ENCODE measurements at regions not wholly inside any gene's neighbourhood (a gene's known extent, or its start where the extent isn't known, plus 50 kb on each side); places are given as distances from the start of the nearest gene placed in this dataset.

GRCh38 chr1:79104617-79105016 lies 98.1 kb upstream of the ADGRL4 start:
- no peak overlapping the region for H3K27ac ChIP-seq (ENCODE audit: low read length)
- H3K36me3 ChIP-seq (replicated peaks; ENCODE audit: insufficient read depth, low read length) = no peaks in the 10 kb centered on the region
- H3K4me1 ChIP-seq (ENCODE audit: low read length) = no peaks in the 10 kb centered on the region
- H3K4me3 ChIP-seq (ENCODE audit: low read length) = no peak overlapping the region
- no peaks in the 10 kb centered on the region for H3K79me2 ChIP-seq (ENCODE audit: low read length)
- H3F3A ChIP-seq (ENCODE audit: insufficient read depth, low read length) = no peaks in the 10 kb centered on the region
- no peak overlapping the region for H2AFZ ChIP-seq (ENCODE audit: low read length)
- H3K9ac ChIP-seq (ENCODE audit: low read length) = no peak overlapping the region
- H3K4me2 ChIP-seq (ENCODE audit: low read depth, low read length) = no peak overlapping the region
- H3K9me2 ChIP-seq (replicated peaks; ENCODE audit: insufficient read depth, low read length) = no peaks in the 10 kb centered on the region
- H3K9me3 ChIP-seq (replicated peaks; ENCODE audit: insufficient read depth, low read length) = no peaks in the 10 kb centered on the region
- no peak for DNase-seq
- no peaks in the 10 kb centered on the region for H3K27me3 ChIP-seq (replicated peaks; ENCODE audit: insufficient read depth, low read length)
- H4K20me1 ChIP-seq (ENCODE audit: insufficient read depth, low read length) = no peaks in the 10 kb centered on the region
- TF ChIP-seq CTCF (IDR thresholded peaks at IDR 0.05; ENCODE audit: low read length) (no peak), EZH2 (optimal IDR thresholded peaks at IDR 0.05; ENCODE audit: low read depth, low read length) (no peak), EZH2phosphoT487 (IDR thresholded peaks at IDR 0.05; ENCODE audit: low read length) (no peak)

- H3K4me1 ChIP-seq (ENCODE audit: low read length) = no peaks in the 10 kb centered on the region
- H2AFZ ChIP-seq (ENCODE audit: low read length) = no peak overlapping the region
- no peak overlapping the region for H3K4me2 ChIP-seq (ENCODE audit: low read depth, low read length)
- no peak overlapping the region for H3K4me3 ChIP-seq (ENCODE audit: low read length)
- H3K27me3 ChIP-seq (replicated peaks; ENCODE audit: insufficient read depth, low read length) = no peaks in the 10 kb centered on the region
- no peaks in the 10 kb centered on the region for H3K79me2 ChIP-seq (ENCODE audit: low read length)
- TF ChIP-seq EZH2 (optimal IDR thresholded peaks at IDR 0.05; ENCODE audit: low read depth, low read length) = no peak
- TF ChIP-seq CTCF (IDR thresholded peaks at IDR 0.05; ENCODE audit: low read length) = no peak
- TF ChIP-seq EZH2phosphoT487 (IDR thresholded peaks at IDR 0.05; ENCODE audit: low read length) = no peak
- no peak for DNase-seq
- H3F3A ChIP-seq (ENCODE audit: insufficient read depth, low read length) = no peaks in the 10 kb centered on the region
- H3K9ac ChIP-seq (ENCODE audit: low read length) = no peak overlapping the region
- no peak overlapping the region for H3K27ac ChIP-seq (ENCODE audit: low read length)
- H3K9me3 ChIP-seq (replicated peaks; ENCODE audit: insufficient read depth, low read length) = no peaks in the 10 kb centered on the region
- H4K20me1 ChIP-seq (ENCODE audit: insufficient read depth, low read length) = no peaks in the 10 kb centered on the region
- no peaks in the 10 kb centered on the region for H3K9me2 ChIP-seq (replicated peaks; ENCODE audit: insufficient read depth, low read length)
- no peaks in the 10 kb centered on the region for H3K36me3 ChIP-seq (replicated peaks; ENCODE audit: insufficient read depth, low read length)
Measured at GRCh38 chr1:79100385-79100784, 93.9 kb upstream of the ADGRL4 start.

- no peaks in the 10 kb centered on the region for H3K36me3 ChIP-seq (replicated peaks; ENCODE audit: insufficient read depth, low read length)
- no peaks in the 10 kb centered on the region for H3K9me2 ChIP-seq (replicated peaks; ENCODE audit: insufficient read depth, low read length)
- no peaks in the 10 kb centered on the region for H3K4me1 ChIP-seq (ENCODE audit: low read length)
- no peak overlapping the region for H2AFZ ChIP-seq (ENCODE audit: low read length)
- no peak overlapping the region for H3K4me2 ChIP-seq (ENCODE audit: low read depth, low read length)
- no peaks in the 10 kb centered on the region for H3K9me3 ChIP-seq (replicated peaks; ENCODE audit: insufficient read depth, low read length)
- no peak overlapping the region for H3K9ac ChIP-seq (ENCODE audit: low read length)
- H3K27ac ChIP-seq (ENCODE audit: low read length) = no peak overlapping the region
- no peaks in the 10 kb centered on the region for H4K20me1 ChIP-seq (ENCODE audit: insufficient read depth, low read length)
- TF ChIP-seq EZH2 (optimal IDR thresholded peaks at IDR 0.05; ENCODE audit: low read depth, low read length) (no peak), EZH2phosphoT487 (IDR thresholded peaks at IDR 0.05; ENCODE audit: low read length) (no peak), CTCF (IDR thresholded peaks at IDR 0.05; ENCODE audit: low read length) (no peak)
- H3K4me3 ChIP-seq (ENCODE audit: low read length) = no peak overlapping the region
- no peaks in the 10 kb centered on the region for H3F3A ChIP-seq (ENCODE audit: insufficient read depth, low read length)
- H3K27me3 ChIP-seq (replicated peaks; ENCODE audit: insufficient read depth, low read length) = no peaks in the 10 kb centered on the region
- H3K79me2 ChIP-seq (ENCODE audit: low read length) = no peaks in the 10 kb centered on the region
- no peak for DNase-seq
Measured at GRCh38 chr1:79090985-79091384, 84.5 kb upstream of the ADGRL4 start.

Measured in MM.1S (cell line).